Astrocyte of the spinal cord (primary cell): ENCODE measurements at regions not wholly inside any gene's neighbourhood (a gene's known extent, or its start where the extent isn't known, plus 50 kb on each side); places are given as distances from the start of the nearest gene placed in this dataset.

Source experiments
- DNase-seq: peaks from one replicate; pipeline ENCODE4 v3.0.0; 2011; ENCODE audit warnings: low read depth, low spot score
- H3K4me3 ChIP-seq: 2 replicates; pipeline ENCODE4 v1.5.1; 2011; ENCODE audit warnings: low read depth, mild to moderate bottlenecking, low read length, moderate library complexity
- in situ Hi-C: cut with HindIII; loops from 2 replicates; pipeline ENCODE4 v1.10.0; 2017; ENCODE audit warnings: low sequenced_read_pairs
- TF ChIP-seq, protein P1 (sequence below): IDR thresholded peaks from 2 replicates; pipeline ENCODE4 v1.5.1; 2012; ENCODE audit warnings: low read depth, mild to moderate bottlenecking, low read length, inconsistent platforms

DNA sequence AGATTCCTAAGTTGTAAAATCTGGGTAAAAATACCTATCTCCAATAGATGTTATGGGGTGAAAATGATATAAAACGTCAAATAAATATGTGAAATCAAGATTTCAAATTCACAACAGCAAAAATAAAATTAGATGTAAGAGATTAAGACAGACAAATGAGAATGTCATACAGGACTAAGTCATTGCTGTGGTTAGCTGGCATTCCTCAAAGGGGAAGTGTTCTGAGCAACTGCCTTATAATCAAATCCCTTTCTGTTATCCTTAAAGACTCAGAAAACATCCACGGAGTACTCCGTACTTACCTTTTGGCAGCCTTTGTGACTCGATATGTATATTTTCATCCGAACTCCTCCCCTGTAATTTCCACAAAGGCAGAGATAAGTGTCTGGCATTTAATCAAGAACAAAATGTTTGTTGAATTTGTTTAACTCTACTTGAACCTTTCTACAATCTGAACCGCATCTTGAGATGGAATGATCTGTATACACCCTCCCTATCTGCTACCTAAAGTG is 559.6 kb downstream of the GATA3 start:
- TF ChIP-seq, protein P1, sequence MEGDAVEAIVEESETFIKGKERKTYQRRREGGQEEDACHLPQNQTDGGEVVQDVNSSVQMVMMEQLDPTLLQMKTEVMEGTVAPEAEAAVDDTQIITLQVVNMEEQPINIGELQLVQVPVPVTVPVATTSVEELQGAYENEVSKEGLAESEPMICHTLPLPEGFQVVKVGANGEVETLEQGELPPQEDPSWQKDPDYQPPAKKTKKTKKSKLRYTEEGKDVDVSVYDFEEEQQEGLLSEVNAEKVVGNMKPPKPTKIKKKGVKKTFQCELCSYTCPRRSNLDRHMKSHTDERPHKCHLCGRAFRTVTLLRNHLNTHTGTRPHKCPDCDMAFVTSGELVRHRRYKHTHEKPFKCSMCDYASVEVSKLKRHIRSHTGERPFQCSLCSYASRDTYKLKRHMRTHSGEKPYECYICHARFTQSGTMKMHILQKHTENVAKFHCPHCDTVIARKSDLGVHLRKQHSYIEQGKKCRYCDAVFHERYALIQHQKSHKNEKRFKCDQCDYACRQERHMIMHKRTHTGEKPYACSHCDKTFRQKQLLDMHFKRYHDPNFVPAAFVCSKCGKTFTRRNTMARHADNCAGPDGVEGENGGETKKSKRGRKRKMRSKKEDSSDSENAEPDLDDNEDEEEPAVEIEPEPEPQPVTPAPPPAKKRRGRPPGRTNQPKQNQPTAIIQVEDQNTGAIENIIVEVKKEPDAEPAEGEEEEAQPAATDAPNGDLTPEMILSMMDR = no peak
- no peak overlapping the region for H3K4me3 ChIP-seq
- in situ Hi-C loops = no loop called here
- no peak for DNase-seq

DNA sequence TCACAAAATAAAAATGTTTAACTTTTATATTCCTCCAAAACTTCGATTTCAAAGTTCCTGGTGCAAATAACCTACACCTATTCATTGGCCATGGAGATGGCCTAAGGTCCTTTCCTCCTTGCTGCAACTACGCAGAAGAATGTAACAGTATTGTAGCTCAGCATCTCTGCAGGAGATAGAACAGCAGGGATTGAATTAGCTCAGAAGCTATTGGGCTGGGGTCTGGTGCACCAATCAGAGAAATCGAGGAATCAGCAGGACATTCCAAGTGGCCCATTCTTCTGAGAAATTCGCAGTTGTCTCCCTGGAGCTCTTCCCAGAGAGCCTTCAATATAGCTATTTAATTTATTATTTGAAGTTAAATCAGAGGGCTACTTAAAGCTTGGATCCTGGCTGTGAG is 560.6 kb downstream of the GATA3 start:
- TF ChIP-seq, protein P1 = no peak
- in situ Hi-C loops = no loop called here
- DNase-seq = no peak
- no peak overlapping the region for H3K4me3 ChIP-seq

DNA sequence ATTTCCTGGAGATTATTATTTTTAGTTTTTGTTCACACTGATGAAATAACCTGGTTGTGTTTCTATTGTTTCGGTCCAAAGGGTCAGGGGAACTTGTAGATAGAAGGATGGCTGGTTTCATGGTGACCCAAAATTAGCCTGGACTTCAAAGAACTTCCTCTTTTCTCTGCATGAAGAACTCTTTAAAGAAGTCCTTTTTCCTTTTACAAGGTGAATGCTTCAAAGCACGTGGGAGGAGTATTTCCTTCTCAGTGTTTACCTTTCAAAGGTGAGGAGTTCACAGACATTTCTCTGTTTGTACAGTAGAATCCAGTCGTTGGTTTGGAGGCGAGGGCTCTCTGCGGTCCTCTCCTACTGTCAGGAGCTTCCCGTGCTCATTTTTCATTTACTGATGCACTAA is 561.7 kb downstream of the GATA3 start:
- H3K4me3 ChIP-seq = no peak overlapping the region
- in situ Hi-C loops = no loop called here
- TF ChIP-seq, protein P1 = no peak
- DNase-seq = no peak

DNA sequence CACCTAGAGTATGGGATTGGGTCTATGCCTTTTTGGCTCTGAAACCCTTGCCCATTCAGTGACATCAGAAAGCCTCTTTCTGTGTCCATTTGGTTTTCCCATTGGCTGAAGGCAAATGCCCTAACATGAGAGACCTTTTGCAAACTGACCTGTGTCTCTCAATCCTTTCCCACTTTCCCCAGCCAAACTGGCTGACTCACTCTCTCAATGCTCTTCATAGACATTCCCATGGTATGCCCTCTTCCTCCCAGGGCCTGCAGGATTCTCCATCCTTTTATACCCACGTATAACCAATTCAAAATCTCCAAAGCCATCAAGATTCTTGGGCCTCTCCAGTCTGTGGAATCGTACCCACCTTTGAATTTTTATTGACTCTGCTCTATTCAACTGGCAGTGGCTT is 563.3 kb downstream of the GATA3 start:
- in situ Hi-C loops = no loop called here
- no peak overlapping the region for H3K4me3 ChIP-seq
- no peak for DNase-seq
- TF ChIP-seq, protein P1 = no peak

DNA sequence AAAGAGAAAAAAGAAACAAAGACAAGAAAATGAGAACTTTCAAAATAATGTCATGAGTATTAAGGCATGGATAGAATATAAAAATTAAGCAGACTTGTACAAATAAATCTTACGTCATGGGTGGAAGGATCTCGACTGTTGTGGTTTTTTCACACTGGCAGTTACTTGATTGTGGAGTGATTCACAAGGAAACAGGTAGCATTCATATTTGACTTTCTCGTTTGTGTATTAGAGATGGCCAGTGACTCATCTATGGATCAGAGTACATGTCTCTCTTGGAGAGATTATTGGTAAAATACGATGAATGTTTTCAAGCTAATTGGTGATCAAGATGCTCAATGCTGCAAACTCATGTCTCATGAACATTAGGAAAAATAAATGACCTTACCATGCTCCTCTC is 564.3 kb downstream of the GATA3 start:
- no peak for DNase-seq
- H3K4me3 ChIP-seq = no peak overlapping the region
- TF ChIP-seq, protein P1 = no peak
- in situ Hi-C loops = no loop called here

DNA sequence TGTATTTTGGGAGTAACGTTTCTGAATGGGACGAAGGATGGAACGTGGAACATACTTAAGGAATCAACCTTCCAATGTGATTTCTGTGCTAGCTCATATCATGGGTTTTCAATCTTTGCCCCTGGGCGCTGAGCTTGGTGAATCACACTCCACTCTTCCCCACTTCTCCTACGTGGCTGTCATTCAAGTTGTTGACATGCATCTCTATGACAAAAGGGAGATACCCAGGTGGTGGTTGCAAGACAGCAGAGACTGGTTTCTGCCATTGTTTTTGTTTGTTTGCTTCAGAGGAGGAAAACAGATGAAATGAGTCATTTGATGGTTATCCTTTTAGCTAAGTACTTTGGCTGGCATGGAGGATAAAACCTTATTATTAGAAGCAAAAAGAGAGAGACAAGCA is 573.9 kb downstream of the GATA3 start:
- no peak overlapping the region for H3K4me3 ChIP-seq
- TF ChIP-seq, protein P1 = no peak
- in situ Hi-C loops = no loop called here
- DNase-seq = no peak

DNA sequence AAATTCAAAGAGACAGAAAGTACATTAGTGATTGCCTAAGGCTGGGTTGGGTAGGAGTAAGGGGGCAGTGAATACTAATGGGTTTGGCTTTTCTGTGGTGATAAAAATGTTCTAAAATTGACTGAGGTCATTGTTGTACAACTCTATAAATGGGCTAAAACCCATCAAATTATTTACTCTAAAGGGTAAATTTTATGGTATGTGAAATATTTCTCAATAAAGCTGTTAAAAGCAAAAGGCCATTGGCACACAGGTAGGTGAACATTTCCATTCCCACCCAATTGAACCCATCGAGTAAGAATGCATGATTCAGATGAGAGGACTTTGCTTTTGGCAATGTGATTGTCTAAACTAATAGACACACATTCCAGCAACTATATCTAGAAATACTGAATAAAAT is 579.4 kb downstream of the GATA3 start:
- TF ChIP-seq, protein P1 = no peak
- no peak overlapping the region for H3K4me3 ChIP-seq
- in situ Hi-C loops = no loop called here
- no peak for DNase-seq
